NCI-H1105 (cell line): ENCODE measurements at regions not wholly inside any gene's neighbourhood (a gene's known extent, or its start where the extent isn't known, plus 50 kb on each side); places are given as distances from the start of the nearest gene placed in this dataset.

Experiments
- DNase-seq: peaks from one replicate; lab custom pipeline; 2025; lab: John Stamatoyannopoulos, UW

GRCh38 chr17:77432034-77432661 is 291.4 kb downstream of the SEC14L1 start:
- no peak for DNase-seq

DNA sequence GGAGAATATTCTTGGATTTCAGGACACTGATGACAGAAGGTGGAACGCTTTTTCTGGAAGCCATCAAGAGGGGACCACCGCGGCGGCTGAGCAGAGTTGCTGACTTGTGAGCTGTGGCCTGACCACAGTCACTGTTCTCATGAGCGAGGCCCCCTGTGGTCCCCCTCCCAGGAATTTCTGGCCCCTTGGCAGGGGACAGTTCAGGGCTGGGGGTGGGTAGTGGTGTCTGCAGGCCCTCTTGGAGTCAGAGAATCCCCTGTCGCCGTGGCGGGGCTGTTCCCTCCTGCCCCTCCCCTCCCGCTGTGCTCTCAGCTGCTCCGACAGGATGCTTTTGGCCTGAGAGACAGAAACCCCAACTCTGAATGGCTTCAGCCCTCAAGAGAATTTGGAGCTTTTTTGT is 292.0 kb downstream of the SEC14L1 start:
- no peak for DNase-seq

DNA sequence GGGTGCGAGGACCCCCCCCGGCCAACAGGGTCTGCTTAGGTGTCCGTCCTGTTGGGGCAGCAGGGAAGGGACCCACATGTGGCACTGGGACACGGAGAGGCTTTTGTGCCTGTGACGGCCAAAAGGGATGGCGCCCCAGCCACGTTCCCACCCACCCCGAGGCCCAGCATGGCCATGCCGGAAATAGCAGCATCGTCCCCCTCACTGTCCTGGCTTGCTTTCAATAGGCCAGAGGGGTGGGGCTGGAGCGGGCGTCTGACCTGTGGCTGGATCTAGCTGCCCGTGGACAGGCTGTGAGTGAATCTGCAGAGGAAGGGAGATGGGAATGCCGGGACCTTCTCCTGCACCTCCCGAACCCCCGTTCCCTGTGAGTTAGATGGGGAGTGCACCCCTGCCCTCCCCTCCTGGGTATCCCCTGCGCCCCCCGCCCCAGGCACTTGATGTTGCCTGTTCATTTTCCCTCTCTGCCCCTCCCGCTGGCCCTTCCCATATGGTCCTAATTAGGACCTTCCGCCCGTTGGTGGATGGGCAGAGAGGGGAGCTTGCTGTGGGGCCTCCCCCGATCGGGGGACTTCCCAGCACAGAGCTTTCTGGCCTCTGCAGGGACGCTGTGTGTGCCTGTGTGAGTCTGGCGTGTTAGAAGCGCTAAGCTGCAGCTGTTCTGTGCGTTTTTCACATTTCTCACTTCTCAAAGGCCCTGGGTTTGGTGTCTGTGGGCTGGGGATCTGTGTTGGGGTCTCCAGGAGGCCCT is 292.8 kb downstream of the SEC14L1 start:
- DNase-seq: no peak

GRCh38 chr17:77434136-77435114 is 293.7 kb downstream of the SEC14L1 start:
- DNase-seq: no peak

- DNase-seq: no peak
These were observed 294.7 kb downstream of the SEC14L1 start for GRCh38 chr17:77435272-77436057.

GRCh38 chr17:77436058-77436442 is 295.3 kb downstream of the SEC14L1 start:
- no peak for DNase-seq

DNA sequence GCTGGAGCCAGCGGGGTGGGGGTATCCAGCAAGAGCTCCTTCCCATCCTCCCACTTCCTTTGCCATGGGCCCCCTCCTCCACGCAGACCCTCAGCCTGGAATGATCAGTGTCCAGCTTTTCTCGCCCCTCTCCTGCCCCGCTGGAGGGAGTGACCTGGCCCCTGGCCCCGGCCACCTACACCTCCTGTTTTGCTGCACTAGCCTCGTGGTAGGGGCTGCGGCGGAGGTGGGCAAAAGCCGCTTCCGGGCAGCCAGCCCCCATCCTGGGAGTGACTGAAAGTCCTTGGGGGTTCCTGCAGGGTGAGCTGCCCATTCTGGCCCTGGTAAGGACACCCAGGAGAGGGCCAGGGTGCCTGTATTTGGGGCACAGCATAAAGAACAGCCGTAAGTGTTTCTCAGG is 295.7 kb downstream of the SEC14L1 start:
- DNase-seq: no peak

DNA sequence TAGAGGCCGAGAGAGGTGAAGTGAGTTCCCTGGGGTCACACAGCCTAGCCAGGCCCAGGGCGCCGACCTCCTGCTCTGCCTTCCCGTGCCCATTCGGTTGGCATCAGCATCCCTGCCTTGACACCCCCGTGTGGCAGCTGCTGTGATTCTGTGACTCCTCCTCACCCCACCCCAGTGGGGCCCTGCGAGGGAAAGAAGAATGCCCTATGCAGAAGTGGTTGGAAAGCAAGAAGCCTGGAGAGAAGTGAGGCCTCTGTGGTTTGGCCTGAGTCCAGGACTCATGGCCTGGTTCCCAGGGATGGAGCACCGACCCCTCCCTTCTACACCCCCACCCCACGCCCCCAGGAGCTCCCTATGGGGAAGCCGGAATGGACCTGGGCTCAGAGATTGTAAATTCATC is 296.2 kb downstream of the SEC14L1 start:
- DNase-seq: no peak

GRCh38 chr17:77437747-77438146 is 297.0 kb downstream of the SEC14L1 start:
- no peak for DNase-seq

DNA sequence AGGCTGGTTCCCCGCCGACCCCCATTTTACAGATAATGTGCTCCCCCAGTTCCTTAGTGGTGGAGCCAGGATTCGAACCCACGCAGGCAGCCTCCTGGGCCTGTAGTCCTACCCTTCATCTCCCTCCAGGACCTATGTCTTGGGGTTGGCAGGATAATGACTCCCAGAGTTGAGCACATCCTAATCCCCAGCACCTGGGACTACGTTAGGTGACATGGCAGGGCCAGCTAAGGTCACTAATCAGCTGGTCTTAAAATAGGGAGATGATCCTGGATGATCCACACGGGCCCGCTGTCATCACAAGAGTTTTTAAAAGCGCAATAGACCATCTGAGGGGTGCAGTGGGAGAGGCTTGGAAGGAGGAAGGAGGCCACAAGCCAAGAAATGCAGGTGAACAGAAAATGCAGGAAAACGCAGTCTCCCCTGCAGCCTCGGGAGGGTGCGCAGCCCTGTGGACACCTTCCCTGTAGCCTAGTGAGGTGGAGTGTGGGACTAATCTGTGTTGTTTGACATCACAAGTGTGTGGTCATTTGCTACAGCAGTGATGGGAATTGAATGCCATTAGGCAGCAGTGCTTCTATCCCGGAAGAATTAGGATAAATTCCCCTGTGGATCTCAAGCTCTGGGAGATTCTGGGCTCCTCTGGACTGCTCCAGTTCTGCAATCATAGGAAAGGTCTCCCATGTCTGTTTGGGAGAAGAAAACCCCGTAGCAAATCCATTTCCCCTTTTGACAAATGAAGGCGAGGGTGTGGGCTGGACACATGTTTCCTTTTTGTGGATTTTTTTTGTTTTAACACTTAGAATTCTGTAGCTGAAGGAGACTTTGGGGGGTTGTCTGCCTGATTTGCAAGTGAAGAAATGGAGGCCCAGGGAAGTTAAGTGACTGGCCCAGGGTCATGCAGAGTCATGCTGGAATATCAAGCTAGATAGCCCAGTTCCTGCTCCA is 297.7 kb downstream of the SEC14L1 start:
- DNase-seq: no peak

DNA sequence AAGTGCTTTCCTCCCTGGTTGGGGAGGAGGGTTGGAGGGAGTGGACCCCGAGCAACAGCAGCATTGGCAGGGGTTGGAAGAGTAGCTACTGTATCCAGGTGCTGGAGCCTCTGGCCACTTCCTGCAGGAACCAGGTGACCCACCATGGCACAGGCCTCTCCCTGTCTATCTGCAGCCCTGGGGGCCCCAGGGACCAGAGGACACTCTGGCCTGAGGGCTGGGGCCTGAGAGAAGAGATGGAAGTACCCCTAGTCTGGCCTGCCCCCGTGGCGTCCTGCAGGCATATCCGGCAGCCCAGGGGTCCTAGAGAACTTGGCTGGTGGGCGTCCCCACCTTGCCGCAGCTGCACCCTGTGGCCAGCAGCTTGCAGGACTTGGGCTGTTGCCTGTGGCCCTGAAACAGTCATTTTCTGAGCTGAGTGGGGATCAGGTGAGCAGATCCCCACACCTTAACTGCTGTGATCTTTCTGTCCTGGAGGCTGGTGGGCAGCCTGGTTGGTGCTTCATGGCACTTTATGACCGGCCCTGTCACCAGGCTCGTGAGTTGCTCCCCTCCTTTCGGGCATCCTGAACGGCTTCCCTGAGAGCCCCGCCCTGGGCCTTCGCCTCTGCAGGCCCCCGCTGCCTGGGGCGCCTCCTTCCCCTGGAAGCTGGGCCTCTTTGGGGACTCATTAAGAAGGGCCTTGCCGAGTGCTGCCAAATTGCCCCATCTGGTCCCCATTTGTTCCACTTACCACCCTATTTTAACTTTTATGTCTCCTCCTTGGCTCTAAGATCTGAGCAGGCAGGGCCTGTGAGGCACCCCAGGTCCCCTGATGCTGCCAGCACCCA is 298.6 kb downstream of the SEC14L1 start:
- DNase-seq: no peak

- DNase-seq: no peak
These were observed 299.8 kb downstream of the SEC14L1 start for GRCh38 chr17:77440560-77440981.

- no peak for DNase-seq
These were observed 300.6 kb downstream of the SEC14L1 start for GRCh38 chr17:77441130-77441920.

- no peak for DNase-seq
These were observed 301.2 kb downstream of the SEC14L1 start for GRCh38 chr17:77441940-77442339.

DNA sequence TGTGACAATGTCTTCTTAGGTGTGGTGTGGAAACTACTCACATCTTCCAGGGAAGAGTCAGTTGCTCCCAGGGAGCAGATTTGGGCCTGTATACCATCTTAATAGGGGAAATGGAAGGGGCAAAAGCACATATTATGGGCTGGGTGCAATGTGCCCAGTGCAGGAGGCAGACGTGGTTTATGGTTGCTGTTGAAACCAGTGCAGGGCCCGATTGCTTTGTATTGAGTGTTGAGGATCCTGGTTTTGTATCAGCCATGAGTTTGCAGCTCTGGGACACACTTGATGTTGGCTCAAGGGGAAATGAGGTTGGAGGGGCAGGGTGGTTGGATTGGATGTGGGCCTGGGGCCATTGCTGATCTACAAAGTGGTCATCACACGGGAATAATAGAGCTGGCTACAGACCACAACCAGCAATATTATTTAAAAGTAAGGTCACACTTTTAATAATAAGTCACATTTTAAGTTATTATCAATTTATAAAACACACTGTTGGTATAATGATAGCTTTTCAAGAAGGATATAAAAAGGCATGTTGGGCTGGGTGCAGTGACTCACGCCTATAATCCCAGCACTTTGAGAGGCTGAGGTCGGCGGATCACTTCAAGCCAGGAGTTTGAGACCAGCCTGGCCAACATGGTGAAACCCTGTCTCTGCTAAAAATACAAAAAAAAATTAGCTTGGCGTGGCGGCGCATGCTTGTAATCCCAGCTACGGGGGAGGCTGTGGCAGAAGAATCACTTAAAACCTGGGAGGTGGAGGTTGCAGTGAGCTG is 302.4 kb downstream of the SEC14L1 start:
- DNase-seq: no peak

- DNase-seq: no peak
These were observed 303.0 kb downstream of the SEC14L1 start for GRCh38 chr17:77443748-77444260.

GRCh38 chr17:77444628-77444983 is 303.8 kb downstream of the SEC14L1 start:
- no peak for DNase-seq
